ENCODE measurements at regions not wholly inside any gene's neighbourhood (a gene's known extent, or its start where the extent isn't known, plus 50 kb on each side); places are given as distances from the start of the nearest gene placed in this dataset.
A peak's percentile ranks its signal among the peaks of the same experiment; 100 is the strongest.

DNA sequence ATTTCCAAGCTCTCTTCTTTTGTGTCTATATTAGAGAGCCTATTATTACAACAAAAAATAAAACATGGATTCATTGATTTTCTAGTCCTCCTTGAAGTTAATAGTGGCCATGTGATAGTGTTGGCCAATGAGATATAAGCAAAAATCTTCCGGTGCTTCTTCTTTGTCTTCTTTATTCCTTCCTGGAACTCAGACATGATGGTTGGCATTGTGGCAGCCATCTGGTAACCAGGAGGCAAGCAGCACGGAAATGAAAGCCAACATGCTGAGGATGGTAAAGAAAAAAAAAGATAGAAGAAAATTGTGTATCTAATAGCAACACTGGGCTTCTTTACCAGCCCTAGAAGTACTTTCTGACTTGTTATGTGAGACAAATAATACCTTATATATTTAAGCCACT, 50.8 kb upstream of the SEL1L start:
- TF ChIP-seq, protein P1, sequence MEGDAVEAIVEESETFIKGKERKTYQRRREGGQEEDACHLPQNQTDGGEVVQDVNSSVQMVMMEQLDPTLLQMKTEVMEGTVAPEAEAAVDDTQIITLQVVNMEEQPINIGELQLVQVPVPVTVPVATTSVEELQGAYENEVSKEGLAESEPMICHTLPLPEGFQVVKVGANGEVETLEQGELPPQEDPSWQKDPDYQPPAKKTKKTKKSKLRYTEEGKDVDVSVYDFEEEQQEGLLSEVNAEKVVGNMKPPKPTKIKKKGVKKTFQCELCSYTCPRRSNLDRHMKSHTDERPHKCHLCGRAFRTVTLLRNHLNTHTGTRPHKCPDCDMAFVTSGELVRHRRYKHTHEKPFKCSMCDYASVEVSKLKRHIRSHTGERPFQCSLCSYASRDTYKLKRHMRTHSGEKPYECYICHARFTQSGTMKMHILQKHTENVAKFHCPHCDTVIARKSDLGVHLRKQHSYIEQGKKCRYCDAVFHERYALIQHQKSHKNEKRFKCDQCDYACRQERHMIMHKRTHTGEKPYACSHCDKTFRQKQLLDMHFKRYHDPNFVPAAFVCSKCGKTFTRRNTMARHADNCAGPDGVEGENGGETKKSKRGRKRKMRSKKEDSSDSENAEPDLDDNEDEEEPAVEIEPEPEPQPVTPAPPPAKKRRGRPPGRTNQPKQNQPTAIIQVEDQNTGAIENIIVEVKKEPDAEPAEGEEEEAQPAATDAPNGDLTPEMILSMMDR (IDR thresholded peaks at IDR 0.05; ENCODE audit: low read depth, low read length), result no peak
- no peak for TF ChIP-seq MYC (IDR thresholded peaks at IDR 0.05; ENCODE audit: low read depth, low read length)
- TF ChIP-seq POLR2A (IDR thresholded peaks at IDR 0.05; ENCODE audit: extremely low read depth, insufficient read length), result no peak
- TF ChIP-seq, protein P2, sequence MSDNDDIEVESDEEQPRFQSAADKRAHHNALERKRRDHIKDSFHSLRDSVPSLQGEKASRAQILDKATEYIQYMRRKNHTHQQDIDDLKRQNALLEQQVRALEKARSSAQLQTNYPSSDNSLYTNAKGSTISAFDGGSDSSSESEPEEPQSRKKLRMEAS (IDR thresholded peaks at IDR 0.05; ENCODE audit: low read depth, low read length), result no peak
- DNase-seq (ENCODE audit: low read depth), result no peak
- H3K4me3 ChIP-seq (ENCODE audit: low read depth, low read length), result no peak overlapping the region

DNA sequence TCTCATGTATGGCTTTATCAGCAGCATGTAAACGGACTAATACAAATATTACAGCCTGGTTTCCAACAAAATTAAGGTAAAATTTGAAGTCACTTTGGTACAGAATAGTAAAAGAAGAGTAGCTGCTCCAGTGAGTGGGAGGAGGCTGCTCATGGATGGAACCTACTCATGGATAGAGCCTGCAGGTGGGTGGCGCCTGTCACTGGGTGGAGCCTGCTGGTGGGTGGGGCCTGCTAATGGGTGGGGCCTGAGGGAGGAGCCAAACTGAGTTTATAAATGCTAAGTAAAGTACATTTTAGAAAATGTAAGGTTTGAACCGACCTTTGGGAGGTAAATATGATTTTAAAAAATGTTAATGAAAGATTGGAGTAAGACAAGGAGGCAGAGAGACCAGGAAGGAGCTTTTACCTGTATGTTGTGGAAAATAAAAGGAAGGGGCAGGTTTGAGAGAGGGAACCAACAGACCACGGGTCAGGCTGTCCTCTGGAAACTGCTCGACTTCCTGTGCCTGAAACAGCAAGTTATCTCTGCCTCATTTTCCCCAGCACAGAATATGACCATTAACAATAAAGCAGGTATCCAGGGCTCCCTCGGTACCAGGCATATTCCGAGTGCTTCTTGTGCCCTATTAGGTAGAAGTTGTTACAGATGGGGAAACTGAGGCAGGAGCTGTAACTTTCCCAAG, 55.9 kb upstream of the SEL1L start:
- DNase-seq (ENCODE audit: low read depth), result peak; percentile 2
- TF ChIP-seq, protein P1 (IDR thresholded peaks at IDR 0.05; ENCODE audit: low read depth, low read length), result no peak
- TF ChIP-seq MYC (IDR thresholded peaks at IDR 0.05; ENCODE audit: low read depth, low read length), result no peak
- TF ChIP-seq, protein P2 (IDR thresholded peaks at IDR 0.05; ENCODE audit: low read depth, low read length), result no peak
- TF ChIP-seq POLR2A (IDR thresholded peaks at IDR 0.05; ENCODE audit: extremely low read depth, insufficient read length), result no peak
- H3K4me3 ChIP-seq (ENCODE audit: low read depth, low read length), result no peak overlapping the region

DNA sequence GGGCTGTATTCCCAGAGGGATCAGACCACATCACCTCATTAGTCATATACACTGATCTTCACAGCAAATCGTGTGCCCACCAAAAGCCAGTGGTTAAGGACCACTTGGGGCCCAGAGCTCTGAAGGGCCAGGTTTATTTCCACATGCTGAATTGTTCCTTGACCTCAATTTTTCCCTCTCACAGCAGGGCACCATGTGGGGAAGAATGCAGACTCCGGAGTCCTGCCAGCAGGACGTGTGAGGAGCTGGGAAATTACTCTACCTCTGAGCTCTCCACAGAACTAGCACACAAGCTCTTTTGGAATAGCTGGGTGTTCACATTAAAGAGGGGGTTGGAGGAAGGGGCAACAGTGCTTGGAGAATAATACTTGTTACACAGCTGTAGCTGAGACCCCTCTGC, 57.6 kb upstream of the SEL1L start:
- no peak overlapping the region for H3K4me3 ChIP-seq (ENCODE audit: low read depth, low read length)
- TF ChIP-seq, protein P2 (IDR thresholded peaks at IDR 0.05; ENCODE audit: low read depth, low read length), result no peak
- TF ChIP-seq MYC (IDR thresholded peaks at IDR 0.05; ENCODE audit: low read depth, low read length) (no peak), POLR2A (IDR thresholded peaks at IDR 0.05; ENCODE audit: extremely low read depth, insufficient read length) (no peak)
- TF ChIP-seq, protein P1 (IDR thresholded peaks at IDR 0.05; ENCODE audit: low read depth, low read length), result no peak
- no peak for DNase-seq (ENCODE audit: low read depth)

DNA sequence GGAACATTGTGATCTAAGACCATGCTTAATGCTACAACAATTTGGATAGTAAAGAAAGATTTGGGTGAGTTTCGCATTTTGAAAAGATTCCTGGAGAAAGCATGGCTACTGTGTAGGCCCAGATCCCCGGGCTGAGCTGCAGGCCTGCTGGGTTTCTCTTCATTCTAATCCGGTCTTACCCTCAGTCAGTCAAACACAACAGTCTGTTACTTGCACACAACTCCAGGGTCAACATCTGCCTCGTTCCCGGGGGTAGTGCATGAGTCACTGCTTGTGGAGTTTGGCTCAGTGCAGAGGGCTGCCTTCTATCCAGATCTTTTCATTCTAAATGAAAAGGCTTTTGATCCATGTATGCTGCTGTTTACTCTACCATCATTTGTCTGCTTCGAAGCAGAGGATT, 60.4 kb upstream of the SEL1L start:
- DNase-seq (ENCODE audit: low read depth), result no peak

DNA sequence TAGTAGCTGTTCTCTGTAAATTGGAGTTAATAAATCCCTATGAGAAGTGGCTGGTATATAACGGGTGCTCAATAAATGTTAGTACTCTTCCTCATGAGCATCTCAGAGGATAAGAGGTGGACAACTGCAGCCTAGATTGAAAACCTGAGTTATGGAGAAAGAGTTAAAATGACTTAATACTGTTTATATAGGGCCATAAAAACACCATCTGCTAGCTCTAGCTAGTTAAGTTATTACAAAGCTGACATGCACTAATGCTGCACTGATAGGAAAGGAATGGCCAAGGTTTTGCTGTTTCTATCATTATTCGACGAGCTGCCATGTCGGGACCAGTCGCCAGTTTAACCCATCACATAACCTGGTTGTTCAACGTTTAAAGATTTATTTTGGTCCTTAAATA, 72.0 kb upstream of the SEL1L start:
- no peak for DNase-seq (ENCODE audit: low read depth)
- TF ChIP-seq, protein P1 (IDR thresholded peaks at IDR 0.05; ENCODE audit: low read depth, low read length), result no peak
- TF ChIP-seq, protein P2 (IDR thresholded peaks at IDR 0.05; ENCODE audit: low read depth, low read length), result no peak
- TF ChIP-seq POLR2A (IDR thresholded peaks at IDR 0.05; ENCODE audit: extremely low read depth, insufficient read length) (no peak), MYC (IDR thresholded peaks at IDR 0.05; ENCODE audit: low read depth, low read length) (no peak)
- no peak overlapping the region for H3K4me3 ChIP-seq (ENCODE audit: low read depth, low read length)

More for the DNA sequence above, 60.4 kb upstream of the SEL1L start:
- H3K4me3 ChIP-seq (ENCODE audit: low read depth, low read length), result no peak overlapping the region
- TF ChIP-seq, protein P2 (IDR thresholded peaks at IDR 0.05; ENCODE audit: low read depth, low read length), result no peak
- TF ChIP-seq POLR2A (IDR thresholded peaks at IDR 0.05; ENCODE audit: extremely low read depth, insufficient read length) (no peak), MYC (IDR thresholded peaks at IDR 0.05; ENCODE audit: low read depth, low read length) (no peak)
- TF ChIP-seq, protein P1 (IDR thresholded peaks at IDR 0.05; ENCODE audit: low read depth, low read length), result no peak

Data from NB4 (cell line).